CD4-positive, alpha-beta T cell (primary cell): ENCODE measurements at regions not wholly inside any gene's neighbourhood (a gene's known extent, or its start where the extent isn't known, plus 50 kb on each side); places are given as distances from the start of the nearest gene placed in this dataset.

Source experiments
- ATAC-seq: fragments of 200-7000 bp; cut with Tn5 transposase; one replicate; pipeline ENCODE4 v1.10.0; 2022; ENCODE audit warnings: mild to moderate bottlenecking; ENCODE audit not compliant: poor library complexity
- CTCF ChIA-PET: fragments of 350-600 bp; sonication (Branson Sonifier 250); formaldehyde crosslinking; loops from one replicate; lab custom pipeline; 2021; ENCODE audit warnings: antibody characterized with exemption, inconsistent platforms; lab: Charles Lee
- POLR2A ChIA-PET: fragments of 350-600 bp; sonication (Branson Sonifier 250); formaldehyde crosslinking; loops from one replicate; lab custom pipeline; 2021; ENCODE audit warnings: antibody characterized with exemption, inconsistent platforms; lab: Charles Lee
- DNase-seq, 14 experiments: peaks; one replicate each; pipeline ENCODE4 v3.0.0-alpha.2; 2013 to 2020; ENCODE audit warnings: mixed read lengths in 2 of 14
- H3K27ac ChIP-seq, 2 donors: one replicate each; pipeline versions ENCODE4 v1.5.1 to v1.7.0; 2013; ENCODE audit warnings: low read length in 2 of 2, low read depth in 1 of 2, mild to moderate bottlenecking in 1 of 2
- H3K27me3 ChIP-seq, 2 experiments: 1 replicate in 1 of 2; 2 replicates in 1 of 2; pipeline versions ENCODE4 v1.6.1 to v1.7.0; 2013; ENCODE audit warnings: low read length in 2 of 2, control low read depth in 1 of 2, mild to moderate bottlenecking in 1 of 2, moderate library complexity in 1 of 2; ENCODE audit not compliant: insufficient read depth in 2 of 2, control insufficient read depth in 1 of 2
- H3K36me3 ChIP-seq: one replicate; pipeline ENCODE4 v1.6.1; 2013; ENCODE audit warnings: low read length, control low read depth; ENCODE audit not compliant: insufficient read depth
- H3K4me1 ChIP-seq: one replicate; pipeline ENCODE4 v1.6.1; 2013; ENCODE audit warnings: low read length, control low read depth; ENCODE audit not compliant: insufficient read depth
- H3K4me3 ChIP-seq: one replicate; pipeline ENCODE4 v1.5.1; 2013; ENCODE audit warnings: mild to moderate bottlenecking, low read length, moderate library complexity
- H3K9me3 ChIP-seq, 2 experiments: 1 replicate in 1 of 2; 2 replicates in 1 of 2; pipeline versions ENCODE4 v1.6.1 to v1.7.0; 2013; ENCODE audit warnings: low read length in 2 of 2, mild to moderate bottlenecking in 2 of 2, control low read depth in 1 of 2, moderate library complexity in 1 of 2; ENCODE audit not compliant: control insufficient read depth in 1 of 2, insufficient read depth in 1 of 2
- H3K27ac Mint-ChIP-seq: one replicate; pipeline ENCODE4 v1.8.0; 2020; ENCODE audit warnings: mixed read lengths
- H3K27me3 Mint-ChIP-seq: one replicate; pipeline ENCODE4 v1.8.0; 2021; ENCODE audit warnings: mixed read lengths
- H3K36me3 Mint-ChIP-seq: one replicate; pipeline ENCODE4 v1.8.0; 2021; ENCODE audit warnings: low read depth, mixed read lengths
- H3K4me1 Mint-ChIP-seq: one replicate; pipeline ENCODE4 v1.8.0; 2021; ENCODE audit warnings: low read depth, mixed read lengths
- H3K4me3 Mint-ChIP-seq: one replicate; pipeline ENCODE4 v1.8.0; 2020; ENCODE audit warnings: mild to moderate bottlenecking, mixed read lengths
- H3K9me3 Mint-ChIP-seq: one replicate; pipeline ENCODE4 v1.8.0; 2020; ENCODE audit warnings: mixed read lengths
- CTCF ChIP-seq: fragments of 200-600 bp; IDR thresholded peaks from one replicate; pipeline ENCODE4 v1.8.0; 2022; ENCODE audit warnings: antibody characterized with exemption, mild to moderate bottlenecking
- intact Hi-C, 2 experiments: fragments of 100-400 bp; cut with DNase I in 1 of 2; cut with micrococcal nuclease in 1 of 2; formaldehyde crosslinking; loops; one replicate each; pipeline versions ENCODE4 v1.15.1 to v1.9.0; 2023 to 2025; cut with DNase I, micrococcal nuclease

GRCh38 chr12:115659422-115659821, 618.1 kb downstream of the MED13L start:
- no peaks in the 10 kb centered on the region for H3K4me1 Mint-ChIP-seq
- Histone ChIP-seq H3K4me1 (no peaks in the 10 kb centered on the region), H3K27ac (no peak overlapping the region), H3K9me3 (peaks cover 0 to 3% of the 10 kb centered on the region in 2 experiments), H3K27me3 (no peaks in the 10 kb centered on the region), H3K36me3 (no peaks in the 10 kb centered on the region), H3K4me3 (no peak overlapping the region)
- peaks cover 3% of the 10 kb centered on the region for H3K9me3 Mint-ChIP-seq
- H3K36me3 Mint-ChIP-seq = no peaks in the 10 kb centered on the region
- intact Hi-C loops = no loop called here
- DNase-seq (no peak), ATAC-seq (no peak)
- POLR2A ChIA-PET = no interaction called here
- H3K4me3 Mint-ChIP-seq = no peak overlapping the region
- H3K27me3 Mint-ChIP-seq = peaks cover 32% of the 10 kb centered on the region
- H3K27ac Mint-ChIP-seq = no peak overlapping the region
- no peak for TF ChIP-seq CTCF
- CTCF ChIA-PET = interaction anchor here (0.6 kb wide), 1 partner anchor 210 kb away, joined by 6 read pairs; no protein-coding TSS in a partner anchor

GRCh38 chr12:115657081-115658013, 620.1 kb downstream of the MED13L start:
- Mint-ChIP-seq H3K9me3 (peaks cover 3% of the 10 kb centered on the region), H3K4me1 (no peaks in the 10 kb centered on the region), H3K36me3 (no peaks in the 10 kb centered on the region), H3K27me3 (peaks cover 30% of the 10 kb centered on the region), H3K4me3 (no peak overlapping the region), H3K27ac (no peak overlapping the region)
- TF ChIP-seq CTCF = no peak
- DNase-seq = no peak
- CTCF ChIA-PET = no interaction called here
- POLR2A ChIA-PET = no interaction called here
- no peak overlapping the region for H3K27ac ChIP-seq
- H3K4me3 ChIP-seq = no peak overlapping the region
- intact Hi-C loops = no loop called here
- no peaks in the 10 kb centered on the region for H3K36me3 ChIP-seq
- H3K4me1 ChIP-seq = no peaks in the 10 kb centered on the region
- H3K9me3 ChIP-seq = peaks cover 0 to 3% of the 10 kb centered on the region in 2 experiments
- H3K27me3 ChIP-seq = no peaks in the 10 kb centered on the region
- ATAC-seq = no peak

- DNase-seq (no peak), ATAC-seq (no peak)
- Mint-ChIP-seq H3K36me3 (no peaks in the 10 kb centered on the region), H3K27me3 (peaks cover 4% of the 10 kb centered on the region), H3K9me3 (peaks cover 9% of the 10 kb centered on the region), H3K4me3 (no peak overlapping the region), H3K4me1 (no peaks in the 10 kb centered on the region), H3K27ac (no peak overlapping the region)
- H3K27me3 ChIP-seq = no peaks in the 10 kb centered on the region
- H3K9me3 ChIP-seq = peaks cover 0 to 4% of the 10 kb centered on the region in 2 experiments
- CTCF ChIA-PET = no interaction called here
- no peak overlapping the region for H3K27ac ChIP-seq
- H3K36me3 ChIP-seq = no peaks in the 10 kb centered on the region
- H3K4me3 ChIP-seq = no peak overlapping the region
- intact Hi-C loops = no loop called here
- no peak for TF ChIP-seq CTCF
- no peaks in the 10 kb centered on the region for H3K4me1 ChIP-seq
- POLR2A ChIA-PET = no interaction called here
Measured at GRCh38 chr12:115650026-115650425, 627.5 kb downstream of the MED13L start.
